Lung (tissue), 11 donors: ENCODE measurements at regions not wholly inside any gene's neighbourhood (a gene's known extent, or its start where the extent isn't known, plus 50 kb on each side); places are given as distances from the start of the nearest gene placed in this dataset.
A peak's percentile ranks its signal among the peaks of the same experiment; 100 is the strongest.

Experiments
- ATAC-seq: fragments of 200-7000 bp; cut with Tn5 transposase; one replicate; pipeline ENCODE4 v1.9.1; 2020; ENCODE audit warnings: moderate number of reproducible peaks; ENCODE audit not compliant: insufficient read depth, low FRiP score
- DNase-seq, 3 donors: peaks; one replicate each; pipeline ENCODE4 v3.0.0-alpha.2; 2013 to 2017
- H3K27ac ChIP-seq, 2 donors: one replicate each; pipeline ENCODE4 v1.5.1; 2013; ENCODE audit warnings: mild to moderate bottlenecking in 2 of 2, moderate library complexity in 2 of 2, control low read depth in 1 of 2, inconsistent platforms in 1 of 2, low read depth in 1 of 2, low read length in 1 of 2
- H3K27me3 ChIP-seq, 3 donors: one replicate each; pipeline ENCODE4 v1.5.1; 2013; ENCODE audit warnings: low read length in 2 of 3; ENCODE audit not compliant: control insufficient read depth in 3 of 3, insufficient read depth in 3 of 3
- H3K36me3 ChIP-seq, 4 donors: one replicate each; pipeline ENCODE4 v1.5.1; 2013; ENCODE audit warnings: low read length in 4 of 4, mild to moderate bottlenecking in 1 of 4, moderate library complexity in 1 of 4; ENCODE audit not compliant: control insufficient read depth in 4 of 4, insufficient read depth in 4 of 4
- H3K4me1 ChIP-seq, 5 donors: one replicate each; pipeline ENCODE4 v1.5.1; 2013; ENCODE audit warnings: low read length in 5 of 5, mild to moderate bottlenecking in 2 of 5, moderate library complexity in 1 of 5; ENCODE audit not compliant: control insufficient read depth in 5 of 5, insufficient read depth in 5 of 5
- H3K4me3 ChIP-seq: one replicate; pipeline ENCODE4 v1.5.1; 2013; ENCODE audit warnings: mild to moderate bottlenecking, control low read depth, moderate library complexity
- H3K9ac ChIP-seq, 2 donors: one replicate each; pipeline ENCODE4 v1.5.1; 2013; ENCODE audit warnings: low read length in 2 of 2, control low read depth in 1 of 2; ENCODE audit not compliant: insufficient read depth in 1 of 2
- H3K9me3 ChIP-seq, 4 donors: one replicate each; pipeline ENCODE4 v1.5.1; 2013; ENCODE audit warnings: low read length in 3 of 4, mild to moderate bottlenecking in 1 of 4, moderate library complexity in 1 of 4; ENCODE audit not compliant: control insufficient read depth in 4 of 4, insufficient read depth in 3 of 4
- CTCF ChIP-seq: IDR thresholded peaks from 2 replicates; pipeline ENCODE4 v1.5.1; 2012; ENCODE audit warnings: mild to moderate bottlenecking; ENCODE audit errors: control extremely low read depth, extremely low read depth
- WGBS, 2 donors: extraction: QIAGEN DNeasy Blood & Tissue Kit; methylation state at CpG; one replicate each; pipeline ENCODE4 v1.1.7; 2013; 5-methylcytosine and 5-hydroxymethylcytosine counted together
- donor health status: control.
- donor health status: control.
- donor health status: Bipolar disorder and iron deficiency.
- donor health status: healthy.
- donor health status: DM: yes; HTN: yes; CAD: no.

- H3K4me3 ChIP-seq: no peak overlapping the region
- peaks cover 0 to 13% (median 0%) of the 10 kb centered on the region in 5 donors for H3K4me1 ChIP-seq
- no peaks in the 10 kb centered on the region for H3K27me3 ChIP-seq
- no peaks in the 10 kb centered on the region for H3K36me3 ChIP-seq
- H3K9ac ChIP-seq: no peak overlapping the region
- TF ChIP-seq CTCF: no peak
- H3K27ac ChIP-seq: no peak overlapping the region
- H3K9me3 ChIP-seq: peaks cover 0 to 2% (median 0%) of the 10 kb centered on the region in 4 donors
- DNase-seq: no peak
- ATAC-seq: no peak
- 63 to 67% methylated on average over 3 of the region's 3 CpGs for WGBS, 2 donors
Observed at GRCh38 chr2:146532509-146533147, 1312.2 kb upstream of the ACVR2A start.

- Histone ChIP-seq H3K9me3 (peaks cover 0 to 2% (median 0%) of the 10 kb centered on the region in 4 donors), H3K27me3 (no peaks in the 10 kb centered on the region), H3K36me3 (no peaks in the 10 kb centered on the region), H3K4me3 (no peak overlapping the region), H3K9ac (no peak overlapping the region), H3K4me1 (peaks cover 0 to 13% (median 0%) of the 10 kb centered on the region in 5 donors), H3K27ac (no peak overlapping the region)
- no peak for TF ChIP-seq CTCF
- no peak for DNase-seq
- WGBS, 2 donors: 88 to 93% methylated on average over 3 of the region's 3 CpGs
- no peak for ATAC-seq
Observed at GRCh38 chr2:146532009-146532408, 1312.8 kb upstream of the ACVR2A start.

GRCh38 chr2:146530886-146531285 lies 1313.9 kb upstream of the ACVR2A start:
- H3K9me3 ChIP-seq: peaks cover 0 to 2% (median 0%) of the 10 kb centered on the region in 4 donors
- no peaks in the 10 kb centered on the region for H3K27me3 ChIP-seq
- DNase-seq: peak in 2 of 3 donors; percentile 32 to 57
- H3K4me3 ChIP-seq: no peak overlapping the region
- H3K27ac ChIP-seq: no peak overlapping the region
- ATAC-seq: no peak
- no peaks in the 10 kb centered on the region for H3K36me3 ChIP-seq
- TF ChIP-seq CTCF: no peak
- no peak overlapping the region for H3K9ac ChIP-seq
- peaks cover 0 to 13% (median 0%) of the 10 kb centered on the region in 5 donors for H3K4me1 ChIP-seq

- Histone ChIP-seq H3K27ac (no peak overlapping the region), H3K36me3 (no peaks in the 10 kb centered on the region), H3K9ac (no peak overlapping the region), H3K27me3 (no peaks in the 10 kb centered on the region), H3K9me3 (no peaks in the 10 kb centered on the region), H3K4me3 (no peak overlapping the region), H3K4me1 (peaks cover 0 to 13% (median 0%) of the 10 kb centered on the region in 5 donors)
- DNase-seq: no peak
- ATAC-seq: no peak
- TF ChIP-seq CTCF: no peak
Observed at GRCh38 chr2:146527166-146527565, 1317.7 kb upstream of the ACVR2A start.
